Effector CD8-positive, alpha-beta T cell (primary cell): ENCODE measurements at regions not wholly inside any gene's neighbourhood (a gene's known extent, or its start where the extent isn't known, plus 50 kb on each side); places are given as distances from the start of the nearest gene placed in this dataset.
"Not testable (repeated sequence)": the region's sequence is repeated elsewhere in the genome, so short reads cannot be mapped to it uniquely, and the experiment has no call there.

ENCODE experiments used
- DNase-seq: peaks from one replicate; lab custom pipeline; 2025; lab: John Stamatoyannopoulos, UW

DNA sequence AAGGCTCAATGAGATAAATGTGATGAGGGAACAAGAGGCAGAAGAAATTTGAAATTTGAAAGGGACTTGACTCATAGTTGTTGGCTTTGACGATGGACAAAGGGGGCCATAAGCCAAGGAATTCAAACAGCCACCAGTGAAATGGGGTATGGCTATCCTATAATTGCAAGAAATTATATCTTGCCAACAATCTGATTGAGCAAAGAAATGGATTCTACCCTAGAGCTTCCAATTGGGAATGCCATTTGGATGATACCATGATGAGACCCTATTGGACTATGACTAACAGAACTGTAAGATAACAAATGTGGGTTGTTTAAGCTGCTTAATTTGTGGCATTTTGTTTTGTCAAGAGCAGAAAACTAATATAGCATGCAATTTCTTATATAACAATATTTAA, 270.1 kb upstream of the ARSJ start:
- no peak for DNase-seq

DNA sequence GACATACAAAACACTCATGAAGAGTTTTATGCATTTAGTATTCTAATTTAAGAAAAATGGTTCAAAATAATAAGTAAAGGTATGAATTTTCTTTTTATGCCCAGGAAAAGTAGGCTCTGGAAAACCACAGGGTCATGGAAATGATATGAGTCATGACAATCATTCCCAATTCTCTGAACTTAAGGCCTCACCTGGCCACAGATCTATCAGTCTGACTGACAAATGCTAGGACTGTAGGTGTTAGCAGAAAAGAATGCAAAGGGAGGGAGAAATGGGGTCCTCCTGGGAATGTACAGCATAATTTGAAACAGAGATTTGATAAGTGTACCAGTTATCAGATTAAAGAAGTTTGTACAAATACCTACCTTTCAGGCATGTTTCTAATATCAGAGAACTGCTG, 270.5 kb upstream of the ARSJ start:
- no peak for DNase-seq

DNA sequence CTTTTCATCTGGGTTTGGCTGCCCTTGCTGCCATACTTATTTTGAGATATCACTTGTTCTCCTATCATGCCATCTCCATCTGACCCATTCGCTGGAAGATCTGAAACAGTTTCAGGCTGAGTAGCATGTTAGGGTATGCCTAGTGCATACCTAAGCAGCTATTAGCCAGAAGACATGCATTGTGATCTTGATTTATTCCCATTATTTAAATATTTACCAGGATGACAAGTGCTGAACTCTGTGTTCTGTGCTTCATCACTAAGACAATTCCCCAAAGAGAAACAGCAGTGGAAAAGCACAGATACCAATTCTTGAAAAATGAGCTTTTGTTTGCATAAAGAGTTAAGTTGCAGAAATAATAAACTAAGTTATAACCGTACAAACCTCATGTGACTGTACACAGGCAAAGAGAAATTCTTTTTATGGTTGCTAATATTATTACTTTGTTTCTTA, 271.0 kb upstream of the ARSJ start:
- no peak for DNase-seq

DNA sequence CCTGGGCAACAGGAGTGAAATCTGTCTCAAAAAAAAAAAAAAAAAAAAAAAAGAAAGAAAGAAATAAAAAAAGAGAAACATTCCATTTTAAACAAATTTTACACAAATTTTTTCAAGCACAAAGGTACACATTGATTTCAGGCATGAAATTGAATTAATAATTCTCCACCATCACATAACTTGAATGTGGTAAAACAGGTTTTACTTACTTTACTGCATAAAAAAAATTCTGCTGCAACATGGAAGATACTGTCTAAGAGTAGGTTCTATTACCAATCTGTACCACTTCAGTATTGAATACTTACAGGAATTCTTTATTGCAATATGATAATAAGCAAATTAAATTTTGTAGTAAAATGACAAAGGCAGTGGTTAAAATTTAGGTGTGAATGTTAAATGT, 271.6 kb upstream of the ARSJ start:
- DNase-seq: no peak

DNA sequence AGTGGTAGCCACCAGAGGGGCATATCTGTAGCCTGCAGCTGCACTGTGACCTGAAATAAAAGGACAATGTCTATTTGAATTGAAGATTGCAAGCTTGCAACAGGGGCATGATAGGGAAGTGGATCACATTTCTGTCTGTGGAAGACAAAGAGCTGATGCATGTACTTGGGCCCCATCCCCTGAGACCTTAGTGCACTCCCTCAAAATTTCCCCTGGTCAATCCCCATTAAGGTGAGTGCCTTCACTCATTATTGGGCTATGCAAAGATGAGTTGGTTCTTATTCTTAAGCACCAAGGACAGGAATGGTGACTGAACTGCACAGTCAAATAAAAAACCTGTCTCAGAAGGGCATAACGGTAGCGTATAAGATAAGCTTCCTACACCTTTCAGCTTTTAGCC, 273.1 kb upstream of the ARSJ start:
- DNase-seq: no peak

DNA sequence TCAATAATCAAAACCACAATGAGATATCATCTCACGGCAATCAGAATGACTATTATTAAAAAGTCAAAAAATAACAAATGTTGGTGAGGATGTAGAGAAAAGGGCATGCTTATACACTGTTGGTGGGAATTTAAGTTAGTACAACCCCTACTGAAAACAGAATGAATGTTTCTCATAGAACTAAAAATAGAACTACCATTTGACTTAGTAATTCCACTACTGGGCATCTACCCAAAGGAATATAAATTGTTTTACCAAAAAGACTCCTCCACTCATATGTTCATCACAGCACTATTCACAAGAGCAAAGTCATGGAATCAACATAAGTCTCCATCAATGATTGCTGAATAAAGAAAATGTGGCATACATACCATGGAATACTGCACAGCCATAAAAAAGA, 278.1 kb upstream of the ARSJ start:
- no peak for DNase-seq

DNA sequence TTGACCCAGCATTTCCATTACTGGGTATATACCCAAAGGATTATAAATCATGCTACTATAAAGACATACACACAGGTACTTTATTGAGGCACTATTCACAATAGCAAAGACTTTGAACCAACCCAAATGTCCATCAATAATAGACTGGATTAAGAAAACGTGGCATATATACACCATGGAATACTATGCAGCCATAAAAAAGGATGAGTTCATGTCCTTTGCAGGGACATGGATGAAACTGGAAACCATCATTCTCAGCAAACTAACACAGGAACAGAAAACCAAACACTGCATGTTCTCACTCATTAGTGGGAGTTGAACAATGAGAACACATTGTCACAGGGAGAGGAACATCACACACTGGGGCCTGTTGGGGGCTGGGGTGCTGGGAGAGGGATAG, 283.0 kb upstream of the ARSJ start:
- not testable (repeated sequence) for DNase-seq

DNA sequence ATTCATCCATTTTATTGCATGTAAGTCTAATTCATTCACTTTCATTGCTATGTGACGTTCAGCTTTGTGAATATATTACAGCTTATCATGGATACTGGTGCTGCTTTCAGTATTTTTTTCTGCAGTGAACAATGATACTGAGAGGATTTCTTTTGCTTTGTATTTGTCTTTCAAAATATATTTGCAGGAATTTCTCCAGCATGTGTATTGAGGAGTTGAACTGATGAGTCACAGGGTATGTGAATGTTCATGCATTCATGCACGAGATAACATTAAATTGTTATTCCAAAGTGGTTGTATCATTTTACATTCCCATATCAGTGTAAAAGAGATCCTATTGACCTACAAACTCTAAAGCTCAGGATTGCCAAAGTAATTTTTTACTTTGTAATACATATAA, 283.8 kb upstream of the ARSJ start:
- DNase-seq: no peak

DNA sequence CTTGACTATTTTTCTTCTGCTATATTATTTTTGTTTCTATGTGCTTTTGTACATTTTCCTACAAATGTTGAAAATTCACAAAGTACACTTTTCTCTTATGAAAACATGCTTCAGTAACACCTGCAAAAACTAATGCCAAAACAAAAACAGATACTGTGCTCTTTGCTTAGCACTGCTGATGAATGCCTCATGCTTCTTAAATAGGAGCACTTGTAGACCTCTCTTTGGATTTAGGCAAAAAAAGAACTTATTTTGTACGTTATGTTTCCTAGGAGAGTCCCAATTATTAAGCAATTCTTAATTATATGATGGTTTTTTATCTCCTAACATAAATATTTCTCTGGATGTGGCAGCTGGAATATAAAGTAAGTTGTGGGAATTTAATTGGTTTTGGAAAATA, 285.0 kb upstream of the ARSJ start:
- no peak for DNase-seq

DNA sequence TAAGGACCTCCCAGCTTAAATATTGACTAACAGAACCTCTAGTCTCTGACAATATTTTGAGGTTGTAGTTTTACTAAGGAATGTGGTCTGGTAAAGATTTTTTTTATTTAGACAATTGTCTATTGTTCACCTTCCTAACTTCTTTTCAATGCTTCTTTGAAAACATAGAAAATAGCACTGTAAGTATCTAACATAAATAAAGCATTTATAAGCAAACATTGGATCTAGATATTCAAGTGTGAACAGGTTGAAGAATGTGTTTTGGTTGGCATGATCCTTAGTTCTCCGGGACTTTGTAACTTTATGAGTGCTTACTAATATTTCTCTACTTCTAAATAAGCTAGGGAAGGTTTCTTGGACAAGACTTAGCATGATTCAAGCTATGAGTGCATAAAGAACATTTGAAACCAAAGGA, 285.4 kb upstream of the ARSJ start:
- DNase-seq: no peak

DNA sequence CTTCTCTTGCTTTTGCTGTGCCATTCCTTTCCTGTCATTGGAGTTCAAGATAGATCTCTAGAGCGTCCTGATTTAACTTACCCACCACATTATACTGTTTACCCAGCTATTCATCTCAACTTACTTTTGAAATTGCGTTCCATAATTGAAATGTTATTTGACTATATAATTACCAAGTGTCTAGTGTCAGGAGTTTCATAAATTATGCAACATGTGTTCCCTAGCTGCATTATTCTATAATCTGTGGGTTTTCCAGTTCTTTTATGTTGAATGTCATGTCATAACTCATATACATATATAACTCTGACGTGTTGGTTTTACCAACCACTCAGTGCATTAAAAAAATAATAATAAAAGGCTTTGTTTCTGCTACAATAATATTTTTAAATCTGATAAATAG, 285.9 kb upstream of the ARSJ start:
- no peak for DNase-seq

DNA sequence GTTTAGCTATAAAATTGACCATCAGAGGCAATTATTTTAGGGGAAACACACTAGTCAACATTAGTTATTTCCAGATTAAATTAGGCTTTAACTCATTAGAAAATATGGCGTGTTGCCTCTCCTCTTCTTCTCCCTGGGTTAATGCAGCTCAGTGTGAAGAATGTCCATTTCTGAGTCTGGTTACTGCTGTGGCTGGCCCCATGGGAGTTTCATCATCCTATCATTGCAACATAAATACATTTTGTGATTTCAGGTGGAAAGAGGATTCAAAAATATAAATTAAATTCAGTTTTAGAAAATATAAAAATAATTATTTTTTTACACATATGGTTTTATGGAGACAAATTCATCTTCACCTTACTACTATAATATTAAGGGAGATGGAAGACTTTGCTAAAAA, 288.5 kb upstream of the ARSJ start:
- no peak for DNase-seq

DNA sequence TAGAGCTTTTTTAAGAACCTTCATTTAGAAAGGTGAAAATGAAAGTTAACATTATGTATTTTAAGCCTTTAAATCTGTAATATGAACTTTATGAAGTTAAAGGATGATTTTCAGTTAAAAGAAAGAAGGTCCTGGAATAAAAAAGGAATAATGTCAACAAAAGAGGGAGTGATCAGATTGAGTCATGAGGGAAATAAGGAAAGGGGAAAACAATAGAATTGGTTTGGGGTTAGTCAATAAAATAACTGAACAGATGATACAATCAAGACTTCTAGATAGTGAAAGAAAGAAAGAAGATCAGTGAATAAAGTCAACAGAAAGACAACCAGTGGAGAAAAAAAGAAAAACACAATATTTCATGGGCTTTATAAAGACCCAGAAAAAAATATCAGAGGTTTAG, 291.6 kb upstream of the ARSJ start:
- no peak for DNase-seq

DNA sequence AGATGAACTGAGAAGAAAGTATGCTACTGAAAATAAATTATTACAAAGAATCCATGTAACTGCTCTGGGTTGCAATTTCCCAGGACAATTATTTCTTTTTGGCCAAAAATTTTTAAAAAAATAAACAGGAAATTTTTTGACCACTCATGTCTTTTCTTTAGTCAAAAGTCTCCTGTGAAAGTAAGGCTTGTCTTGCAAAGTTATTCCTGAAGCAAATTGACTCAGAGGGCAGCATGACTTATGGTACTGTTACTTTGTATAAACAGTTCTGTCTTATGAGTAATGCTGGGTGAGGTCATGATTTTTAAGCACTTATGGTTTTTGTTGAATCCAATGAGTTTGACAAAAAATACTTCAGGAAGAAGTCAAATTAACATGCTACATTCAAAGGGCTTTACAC, 292.8 kb upstream of the ARSJ start:
- no peak for DNase-seq

DNA sequence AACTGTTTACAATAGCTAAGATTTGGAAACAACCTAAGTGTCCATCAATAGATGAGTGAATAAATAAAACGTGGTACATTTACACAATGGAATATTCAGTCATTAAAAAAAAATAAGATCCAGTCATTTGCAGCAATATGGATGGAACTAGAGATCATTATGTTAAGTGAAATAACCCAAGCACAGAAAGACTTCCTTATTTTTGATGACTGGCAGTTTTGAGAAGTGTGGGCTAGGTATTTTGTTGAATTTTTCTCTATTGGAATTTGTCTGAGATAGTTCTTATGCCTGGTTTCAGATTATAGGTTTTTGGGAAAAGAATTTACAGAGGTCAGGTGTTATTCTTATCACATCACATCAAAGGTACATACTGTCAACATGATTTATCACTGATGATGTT, 293.8 kb upstream of the ARSJ start:
- DNase-seq: no peak

DNA sequence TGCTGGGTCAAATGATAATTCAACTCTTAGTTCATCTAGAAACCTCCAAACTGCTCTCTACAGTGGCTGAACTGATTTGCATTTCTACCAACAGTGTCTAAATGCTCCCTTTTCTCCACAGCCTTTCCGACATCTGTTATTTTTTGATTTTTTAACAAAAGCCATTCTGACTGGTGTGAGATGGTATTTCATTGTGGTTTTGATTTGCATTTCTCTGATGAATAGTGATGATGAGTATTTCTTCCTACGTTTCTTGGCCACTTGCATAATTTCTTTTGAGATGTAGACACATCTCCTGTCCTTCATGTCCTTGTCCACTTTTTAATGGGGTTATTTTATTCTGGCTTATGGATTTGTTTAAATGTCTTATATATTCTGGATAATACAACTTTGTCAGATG, 298.2 kb upstream of the ARSJ start:
- no peak for DNase-seq

DNA sequence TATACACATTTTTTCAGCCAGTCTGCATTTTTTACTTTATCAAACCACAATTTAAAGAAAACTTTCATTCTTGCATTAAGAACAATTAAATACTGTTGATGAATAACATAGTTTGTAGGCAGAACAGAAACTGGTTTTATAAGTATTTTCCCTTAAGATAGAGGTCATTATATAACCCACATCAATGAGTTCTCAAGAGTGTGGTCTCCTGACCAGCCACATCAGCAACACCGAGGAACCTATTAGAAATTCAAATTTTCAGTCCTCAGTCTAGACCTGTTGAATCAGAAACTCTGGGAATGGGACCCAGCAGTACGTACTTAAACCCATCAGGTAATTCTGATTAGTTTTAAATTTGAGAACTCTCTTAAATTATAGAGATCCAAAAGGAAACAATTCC, 299.6 kb upstream of the ARSJ start:
- DNase-seq: no peak

DNA sequence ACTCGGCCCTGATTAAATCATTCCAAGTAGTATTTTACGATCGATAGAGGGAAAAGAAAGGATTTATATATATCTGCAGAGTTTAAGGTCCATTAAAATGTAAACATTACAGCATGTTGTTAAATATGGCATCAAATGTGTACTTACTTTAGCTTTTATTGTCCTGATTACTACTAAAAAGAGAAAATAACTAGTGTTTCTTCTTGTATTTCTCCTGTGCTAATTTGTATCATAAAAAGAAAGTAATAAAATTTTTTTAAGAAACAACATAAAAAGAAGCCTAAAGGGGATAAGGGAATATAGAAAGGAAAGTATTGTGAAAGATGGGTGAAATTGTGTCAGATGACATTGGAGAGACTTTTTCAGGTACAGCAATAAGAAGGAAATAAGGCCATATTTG, 300.3 kb upstream of the ARSJ start:
- DNase-seq: no peak

DNA sequence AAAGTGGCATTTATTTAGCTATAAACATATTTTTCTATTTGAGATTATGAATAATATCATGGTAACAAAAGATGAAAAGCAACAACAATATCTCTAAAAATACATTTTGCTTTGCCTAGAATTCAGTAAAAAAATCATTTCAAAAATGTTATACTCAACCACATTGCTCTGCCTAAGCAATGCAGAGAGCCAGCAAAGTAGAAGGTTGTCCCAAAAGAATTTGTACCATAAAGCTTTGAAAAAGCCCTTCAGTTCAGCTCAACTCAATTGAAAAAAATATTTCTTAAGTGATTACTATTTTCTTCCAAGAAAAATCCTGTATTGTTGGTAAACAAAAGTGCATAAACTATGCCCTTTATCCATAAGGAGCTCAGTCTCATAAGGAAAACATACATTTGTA, 301.2 kb upstream of the ARSJ start:
- no peak for DNase-seq

DNA sequence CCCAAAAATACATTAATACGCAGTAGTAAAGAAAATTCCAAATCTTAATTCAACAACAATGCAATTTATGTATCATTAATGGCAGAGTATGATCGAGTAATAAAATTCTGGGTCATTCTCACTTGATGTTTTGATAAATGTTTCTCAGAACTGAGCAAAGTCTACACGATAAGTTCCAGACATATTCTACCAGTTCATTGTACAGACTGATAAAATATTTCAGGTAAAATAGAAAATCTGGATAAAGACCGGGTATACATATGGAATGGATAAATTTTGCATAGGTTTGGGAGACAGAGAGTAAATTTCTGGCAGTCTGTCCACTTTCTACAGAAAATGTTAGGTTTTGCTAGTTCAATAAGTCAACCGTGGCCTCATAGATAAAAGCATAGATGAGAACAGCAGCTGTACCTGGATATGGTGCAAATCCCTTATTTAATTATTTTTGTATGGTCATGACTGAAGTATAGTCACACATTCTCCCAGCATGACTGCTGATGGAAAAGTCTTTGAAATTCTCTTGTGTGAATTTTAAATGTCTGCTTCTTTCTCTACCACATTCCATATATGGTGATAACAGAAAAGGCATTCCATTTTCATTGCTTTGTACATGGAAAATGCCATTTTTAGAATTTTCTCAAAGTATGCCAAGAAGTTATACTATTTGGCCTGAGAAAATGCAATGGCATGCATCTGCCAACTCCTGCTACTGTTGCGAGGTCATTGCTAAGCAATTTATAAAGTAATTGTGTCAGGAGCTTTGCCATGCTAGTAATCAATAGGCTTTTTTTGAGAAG, 301.9 kb upstream of the ARSJ start:
- DNase-seq: no peak

DNA sequence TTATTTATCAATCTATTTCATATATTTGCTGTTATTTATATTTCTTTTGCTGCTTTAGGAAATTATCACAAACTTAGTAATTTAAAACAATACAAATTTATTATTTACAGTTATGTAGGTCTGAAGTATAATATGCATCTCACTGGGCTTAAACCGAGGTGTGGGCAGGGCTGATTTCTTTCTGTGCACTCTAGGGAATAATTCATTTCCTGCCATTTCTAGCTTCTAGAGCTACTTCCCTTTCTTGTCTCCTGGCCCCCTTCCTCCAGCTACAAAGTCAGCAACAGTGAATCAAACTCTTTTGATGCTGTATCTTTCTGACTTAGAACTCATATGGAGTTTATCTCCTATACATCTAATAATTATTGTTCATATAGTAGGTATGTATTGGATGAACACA, 303.5 kb upstream of the ARSJ start:
- no peak for DNase-seq

DNA sequence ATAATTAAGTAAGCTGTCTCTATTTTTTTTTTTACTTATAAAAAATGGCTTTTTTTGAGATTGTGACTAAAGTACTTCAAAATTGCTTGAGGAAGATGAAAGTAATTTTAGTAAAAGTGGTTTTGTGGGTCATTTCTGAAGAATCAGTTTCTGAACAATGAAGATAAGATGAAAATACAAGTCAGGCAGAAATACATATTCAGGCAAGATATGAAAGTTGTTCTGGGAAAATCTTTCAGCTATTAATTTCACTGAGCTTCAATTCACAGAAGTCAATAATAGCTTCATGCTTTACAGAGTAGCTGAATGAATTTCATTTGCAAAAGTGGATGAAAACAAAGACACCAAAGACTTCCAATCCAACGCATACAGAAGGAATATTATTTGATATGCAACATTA, 305.2 kb upstream of the ARSJ start:
- no peak for DNase-seq

DNA sequence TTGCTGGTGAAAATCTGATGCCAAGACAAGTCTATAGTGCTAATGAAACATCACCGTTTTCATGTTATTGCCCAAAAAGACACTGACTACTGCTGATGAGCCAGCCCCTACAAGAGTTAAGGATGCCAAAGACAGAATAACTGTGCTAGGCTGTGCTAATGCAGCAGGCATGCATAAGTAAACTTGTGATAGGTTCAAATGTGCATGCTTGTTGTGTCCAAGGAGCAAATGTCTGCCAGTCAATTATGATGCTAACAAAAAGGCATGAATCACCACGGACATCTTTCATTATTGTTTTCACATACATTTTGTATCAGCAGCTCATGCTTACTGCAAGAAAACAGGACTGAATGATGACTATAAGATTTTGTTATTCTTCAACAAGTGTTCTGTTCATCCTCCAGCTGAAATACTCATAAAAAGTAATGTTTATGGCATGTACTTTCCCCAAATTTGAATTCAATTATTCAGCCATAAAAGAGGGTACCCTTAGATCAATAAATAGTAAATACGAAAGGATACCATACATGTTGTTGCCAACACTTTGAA, 306.9 kb upstream of the ARSJ start:
- DNase-seq: no peak

DNA sequence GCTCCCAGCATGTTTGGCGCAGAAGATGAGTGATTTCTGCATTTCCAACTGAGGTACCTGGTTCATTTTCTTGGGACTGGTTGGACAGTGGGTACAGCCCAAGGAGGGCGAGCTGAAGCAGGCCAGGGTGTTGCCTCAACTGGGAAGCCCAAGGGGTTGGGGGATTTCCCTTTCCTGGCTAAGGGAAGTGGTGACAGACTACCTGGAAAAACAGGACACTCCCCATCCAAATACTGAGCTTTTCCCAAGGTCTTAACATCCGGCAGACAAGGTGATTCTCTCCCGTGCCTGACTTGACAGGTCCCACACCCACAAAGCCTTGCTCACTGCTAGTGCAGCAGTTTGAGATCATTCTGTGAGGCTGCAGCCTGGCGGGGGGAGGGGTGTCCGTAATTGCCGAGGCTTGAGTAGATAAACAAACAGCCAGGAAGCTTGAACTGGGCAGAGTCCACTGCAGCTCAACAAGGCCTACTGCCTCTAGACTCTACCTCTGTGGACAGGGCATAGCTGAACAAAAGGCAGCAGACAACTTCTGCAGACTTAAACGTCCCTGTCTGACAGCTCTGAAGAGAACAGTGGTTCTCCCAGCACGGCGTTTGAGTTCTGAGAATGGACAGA, 307.7 kb upstream of the ARSJ start:
- no peak for DNase-seq
